Activated B cell treated with CpG ODN at 0.5 μM for 24 hours (primary cell): ENCODE measurements at regions not wholly inside any gene's neighbourhood (a gene's known extent, or its start where the extent isn't known, plus 50 kb on each side); places are given as distances from the start of the nearest gene placed in this dataset.

Experiments
- ATAC-seq: fragments of 200-7000 bp; cut with Tn5 transposase; one replicate; pipeline ENCODE4 v1.10.0; 2021; ENCODE audit warnings: low read depth, mild to moderate bottlenecking, moderate library complexity
- CTCF ChIA-PET: fragments of 350-600 bp; sonication (Branson Sonifier 250); formaldehyde crosslinking; loops from one replicate; lab custom pipeline; 2021; ENCODE audit warnings: antibody characterized with exemption; lab: Charles Lee
- POLR2A ChIA-PET: fragments of 350-600 bp; sonication (Branson Sonifier 250); formaldehyde crosslinking; loops from one replicate; lab custom pipeline; 2021; ENCODE audit warnings: antibody characterized with exemption; lab: Charles Lee
- DNase-seq: peaks from one replicate; pipeline ENCODE4 v3.0.0; 2022
- H3K27ac Mint-ChIP-seq: one replicate; pipeline ENCODE4 v1.8.0; 2020; ENCODE audit warnings: mixed read lengths
- H3K27me3 Mint-ChIP-seq: one replicate; pipeline ENCODE4 v1.8.0; 2021; ENCODE audit warnings: mixed read lengths
- H3K36me3 Mint-ChIP-seq: one replicate; pipeline ENCODE4 v1.8.0; 2021; ENCODE audit warnings: low read depth, mixed read lengths
- H3K4me1 Mint-ChIP-seq: one replicate; pipeline ENCODE4 v1.8.0; 2021; ENCODE audit warnings: mixed read lengths
- H3K4me3 Mint-ChIP-seq: one replicate; pipeline ENCODE4 v1.8.0; 2020; ENCODE audit warnings: mild to moderate bottlenecking, mixed read lengths
- H3K9me3 Mint-ChIP-seq: one replicate; pipeline ENCODE4 v1.8.0; 2020; ENCODE audit warnings: mixed read lengths
- CTCF ChIP-seq: fragments of 200-600 bp; IDR thresholded peaks from one replicate; pipeline ENCODE4 v1.8.0; 2022; ENCODE audit warnings: antibody characterized with exemption, mild to moderate bottlenecking
- intact Hi-C: fragments of 100-400 bp; cut with micrococcal nuclease; formaldehyde crosslinking; loops from one replicate; pipeline ENCODE4 v1.15.1; 2024

- Mint-ChIP-seq H3K4me3 (no peak overlapping the region), H3K9me3 (no peaks in the 10 kb centered on the region), H3K4me1 (no peaks in the 10 kb centered on the region), H3K27me3 (peaks cover 2% of the 10 kb centered on the region), H3K36me3 (no peaks in the 10 kb centered on the region), H3K27ac (no peak overlapping the region)
- TF ChIP-seq CTCF = no peak
- DNase-seq (no peak), ATAC-seq (no peak)
- ChIA-PET POLR2A (no interaction called here), CTCF (no interaction called here)
- intact Hi-C loops = no loop called here
Measured at GRCh38 chr1:87553511-87553910, 224.8 kb downstream of the LMO4 start.

- no peaks in the 10 kb centered on the region for H3K4me1 Mint-ChIP-seq
- ChIA-PET CTCF (no interaction called here), POLR2A (no interaction called here)
- no peak overlapping the region for H3K4me3 Mint-ChIP-seq
- no peak overlapping the region for H3K27ac Mint-ChIP-seq
- H3K27me3 Mint-ChIP-seq = peaks cover 2% of the 10 kb centered on the region
- no peak for TF ChIP-seq CTCF
- no peaks in the 10 kb centered on the region for H3K9me3 Mint-ChIP-seq
- DNase-seq (no peak), ATAC-seq (no peak)
- no peaks in the 10 kb centered on the region for H3K36me3 Mint-ChIP-seq
- intact Hi-C loops = no loop called here
Measured at GRCh38 chr1:87555366-87555765, 226.7 kb downstream of the LMO4 start.

- ChIA-PET CTCF (no interaction called here), POLR2A (no interaction called here)
- H3K9me3 Mint-ChIP-seq = no peaks in the 10 kb centered on the region
- no peaks in the 10 kb centered on the region for H3K36me3 Mint-ChIP-seq
- H3K4me1 Mint-ChIP-seq = no peaks in the 10 kb centered on the region
- ATAC-seq = no peak
- no peak for TF ChIP-seq CTCF
- intact Hi-C loops = no loop called here
- peaks cover 2% of the 10 kb centered on the region for H3K27me3 Mint-ChIP-seq
- DNase-seq = no peak
- H3K27ac Mint-ChIP-seq = no peak overlapping the region
- no peak overlapping the region for H3K4me3 Mint-ChIP-seq
Measured at GRCh38 chr1:87556326-87556725, 227.6 kb downstream of the LMO4 start.

GRCh38 chr1:87558921-87559320 lies 230.2 kb downstream of the LMO4 start:
- Mint-ChIP-seq H3K27ac (no peak overlapping the region), H3K9me3 (no peaks in the 10 kb centered on the region), H3K4me1 (no peaks in the 10 kb centered on the region), H3K4me3 (no peak overlapping the region), H3K36me3 (no peaks in the 10 kb centered on the region), H3K27me3 (peaks cover 2% of the 10 kb centered on the region)
- DNase-seq (no peak), ATAC-seq (no peak)
- ChIA-PET POLR2A (no interaction called here), CTCF (no interaction called here)
- no peak for TF ChIP-seq CTCF
- intact Hi-C loops = no loop called here

- ATAC-seq = no peak
- H3K36me3 Mint-ChIP-seq = no peaks in the 10 kb centered on the region
- no peak for DNase-seq
- no peak overlapping the region for H3K27ac Mint-ChIP-seq
- H3K4me3 Mint-ChIP-seq = no peak overlapping the region
- ChIA-PET CTCF (no interaction called here), POLR2A (no interaction called here)
- H3K27me3 Mint-ChIP-seq = peaks cover 2% of the 10 kb centered on the region
- intact Hi-C loops = no loop called here
- no peaks in the 10 kb centered on the region for H3K4me1 Mint-ChIP-seq
- TF ChIP-seq CTCF = no peak
- no peaks in the 10 kb centered on the region for H3K9me3 Mint-ChIP-seq
Measured at GRCh38 chr1:87560137-87560536, 231.5 kb downstream of the LMO4 start.
